ENCODE measurements at regions not wholly inside any gene's neighbourhood (a gene's known extent, or its start where the extent isn't known, plus 50 kb on each side); places are given as distances from the start of the nearest gene placed in this dataset.

GRCh38 chr7:85821926-85822325, 635.1 kb upstream of the SEMA3D start:
- TF ChIP-seq POLR2A (IDR thresholded peaks at IDR 0.05) (no peak), CTCF (IDR thresholded peaks at IDR 0.05) (no peak), EP300 (IDR thresholded peaks at IDR 0.05) (no peak)
